Upper lobe of left lung (tissue), 4 donors: ENCODE measurements at regions not wholly inside any gene's neighbourhood (a gene's known extent, or its start where the extent isn't known, plus 50 kb on each side); places are given as distances from the start of the nearest gene placed in this dataset.

Source experiments
- CTCF ChIP-seq, 6 experiments: fragments of 450-650 bp in 4 of 6; fragments of 200-600 bp in 2 of 6; sonication (generic) in 2 of 6; IDR thresholded peaks; one replicate each; pipeline ENCODE4 v1.5.1; 2016 to 2019; ENCODE audit warnings: antibody characterized with exemption in 6 of 6
- POLR2A ChIP-seq, 4 donors: fragments of 450-650 bp; IDR thresholded peaks; one replicate each; pipeline ENCODE4 v1.5.1; 2016 to 2017; ENCODE audit warnings: antibody characterized with exemption in 4 of 4, mild to moderate bottlenecking in 2 of 4
- POLR2AphosphoS5 ChIP-seq, 2 donors: sonication (generic); formaldehyde crosslinking; IDR thresholded peaks; one replicate each; pipeline ENCODE4 v1.5.1; 2017; ENCODE audit warnings: antibody characterized with exemption in 2 of 2

- TF ChIP-seq POLR2A (IDR thresholded peaks at IDR 0.05) (no peak), CTCF (IDR thresholded peaks at IDR 0.05) (no peak), POLR2AphosphoS5 (IDR thresholded peaks at IDR 0.05) (no peak)
Observed at GRCh38 chr7:94763268-94763667, 107.3 kb upstream of the SGCE start.
